Inflammatory macrophage treated with lipopolysaccharide for 1 hour (primary cell): ENCODE measurements at regions not wholly inside any gene's neighbourhood (a gene's known extent, or its start where the extent isn't known, plus 50 kb on each side); places are given as distances from the start of the nearest gene placed in this dataset.

Source experiments
- DNase-seq, 2 donors: peaks; one replicate each; pipeline ENCODE4 v3.0.0-alpha.2; 2020 to 2022

DNA sequence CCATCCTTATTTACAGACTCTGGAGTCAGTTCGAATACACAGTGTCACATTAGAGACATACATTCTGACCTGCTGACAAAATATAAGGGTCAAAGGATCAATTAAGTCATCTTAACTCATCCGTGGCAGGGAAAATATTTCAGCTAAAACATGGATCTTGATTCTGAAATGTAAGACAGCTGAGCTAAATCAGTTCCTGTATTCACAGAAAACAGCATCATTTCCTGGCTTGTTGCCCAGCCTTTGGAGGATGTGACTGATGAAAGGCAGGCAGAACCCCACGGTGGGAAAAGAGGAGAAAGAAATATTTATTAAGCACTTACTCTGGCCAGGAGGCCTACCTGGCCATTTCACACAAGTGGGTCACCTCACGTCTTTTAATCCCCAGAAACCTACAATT lies 101.9 kb downstream of the GAS2L3 start:
- peak in 1 of 2 donors; percentile 7 for DNase-seq

DNA sequence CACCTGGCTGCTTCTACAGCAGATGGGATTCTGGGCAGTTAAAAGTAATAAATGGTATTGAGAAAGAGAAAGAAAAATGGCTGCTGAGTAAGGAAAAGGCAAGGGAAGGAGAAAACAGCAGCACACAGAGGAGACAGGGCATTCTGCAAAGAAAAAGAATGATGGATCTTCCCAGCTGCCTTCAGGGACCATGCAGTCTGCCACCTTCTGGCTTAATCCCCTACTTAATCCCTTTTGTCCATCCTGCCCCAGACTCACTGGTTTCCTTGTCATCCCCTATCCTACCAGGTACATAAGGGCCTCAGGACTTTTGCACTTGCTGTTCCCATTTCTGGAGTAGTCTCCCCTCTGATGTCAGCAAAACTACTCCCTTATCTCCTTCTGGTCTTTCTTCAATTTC lies 107.6 kb downstream of the GAS2L3 start:
- no peak for DNase-seq

DNA sequence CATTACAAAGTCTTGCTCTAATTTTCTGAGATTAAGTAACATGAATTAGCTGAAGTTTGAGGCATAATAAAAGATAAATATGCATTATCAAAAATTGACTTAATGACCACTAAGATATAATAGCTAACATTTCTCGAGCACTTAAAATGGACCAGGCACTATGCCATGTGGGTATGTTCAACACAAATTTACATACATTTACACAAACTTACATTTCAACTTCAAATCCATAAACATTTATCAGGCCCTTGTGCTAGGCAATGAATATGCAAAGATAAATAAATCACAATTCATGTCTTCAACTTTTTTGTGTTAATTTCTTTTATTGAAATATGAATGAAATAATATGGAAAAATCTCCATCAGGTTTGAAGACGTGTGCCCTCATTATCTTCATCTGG lies 108.7 kb downstream of the GAS2L3 start:
- DNase-seq = no peak

DNA sequence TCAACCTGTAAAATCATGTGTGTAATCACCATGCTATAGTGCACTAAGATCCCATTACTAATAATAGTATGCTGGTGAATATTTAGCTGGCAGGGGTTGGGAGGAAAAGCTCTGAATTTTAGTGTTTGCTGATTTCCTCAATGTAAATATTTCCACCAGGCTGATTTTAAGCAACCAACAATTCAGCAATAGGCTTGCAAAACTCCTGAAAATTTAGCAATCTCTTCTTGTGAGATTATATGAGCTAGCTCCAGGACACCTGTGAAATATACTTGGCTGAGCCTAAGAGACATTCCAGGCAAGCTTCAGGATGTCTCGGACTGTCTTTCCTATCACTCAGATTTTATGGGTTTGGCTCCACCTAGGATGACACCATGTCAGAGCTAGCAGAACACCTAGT lies 106.9 kb upstream of the ANO4 start:
- DNase-seq = no peak

DNA sequence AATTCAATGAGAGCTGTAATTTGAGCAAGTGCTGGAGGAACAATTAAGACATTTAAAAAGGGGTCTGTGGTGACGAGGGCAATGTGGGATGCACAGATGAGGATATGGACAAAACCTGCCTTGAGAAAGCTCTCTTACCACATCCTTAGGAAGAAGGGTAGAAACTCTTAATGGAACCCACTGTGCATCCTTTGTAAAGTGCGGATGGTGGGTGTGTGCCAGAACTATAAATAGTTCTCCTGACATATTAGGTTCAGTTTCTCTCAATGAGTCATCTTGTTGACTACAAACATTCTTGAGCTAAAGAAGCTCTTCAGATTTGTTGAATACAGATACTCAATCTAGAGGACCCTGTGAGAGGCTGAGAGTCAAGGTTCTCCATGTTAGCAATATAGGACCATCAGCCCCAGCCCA lies 106.1 kb upstream of the ANO4 start:
- DNase-seq = no peak

DNA sequence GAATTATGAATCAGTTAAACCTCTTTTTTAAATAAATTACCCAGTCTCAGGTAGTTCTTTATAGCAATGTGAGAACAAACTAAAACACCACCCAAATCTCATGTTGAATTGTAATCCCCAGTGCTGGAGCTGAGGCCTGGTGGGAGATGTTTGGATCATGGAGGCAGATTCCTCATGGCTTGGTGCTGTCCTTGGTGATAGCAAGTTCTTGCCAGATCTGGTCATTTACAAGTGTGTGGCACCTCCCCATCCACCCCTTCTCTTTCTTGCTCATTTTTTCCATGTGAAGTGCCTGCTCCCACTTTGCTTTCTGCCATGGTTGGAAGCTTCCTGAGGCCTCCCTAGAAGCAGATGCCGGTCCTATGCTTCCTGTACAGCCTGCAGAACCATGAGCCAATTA lies 102.1 kb upstream of the ANO4 start:
- no peak for DNase-seq

DNA sequence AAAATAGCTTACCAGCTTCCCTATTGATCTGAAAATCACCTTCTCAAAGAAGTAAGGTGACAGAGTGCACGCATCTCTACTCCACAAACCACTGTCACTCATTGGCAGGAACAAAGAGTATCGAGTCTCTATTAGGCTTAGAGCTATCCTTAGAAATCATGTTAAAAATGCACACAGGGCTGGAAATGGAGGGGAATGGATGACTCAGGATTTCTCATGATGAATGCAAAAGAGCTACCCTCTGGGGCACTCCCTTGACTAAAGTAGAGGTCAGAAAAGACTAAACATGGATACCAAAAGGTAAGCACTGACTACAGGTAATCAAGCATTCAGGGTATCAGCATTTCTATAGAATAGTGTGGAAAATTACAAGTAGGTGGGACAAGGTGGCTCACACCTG lies 96.1 kb upstream of the ANO4 start:
- DNase-seq = no peak

DNA sequence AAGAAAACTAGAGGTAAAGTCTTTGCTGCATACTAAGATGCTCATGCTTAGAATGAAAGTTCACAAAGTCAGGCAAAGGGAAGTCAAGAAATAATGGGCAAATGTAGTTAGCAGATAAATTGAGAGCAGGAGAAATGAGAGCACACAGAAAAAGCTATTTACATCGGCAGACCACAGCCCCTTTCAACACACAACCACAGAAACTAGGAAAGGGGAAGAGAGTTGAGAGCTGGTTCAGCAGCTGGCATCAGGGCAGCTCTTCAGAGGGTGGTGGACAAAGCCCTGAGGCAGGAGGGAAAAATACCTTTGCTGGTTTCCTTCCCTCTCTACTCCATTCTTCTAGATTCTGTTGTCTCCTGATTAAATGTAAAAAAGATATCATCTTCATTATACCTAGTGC lies 95.4 kb upstream of the ANO4 start:
- DNase-seq = peak in 1 of 2 donors; percentile 25

DNA sequence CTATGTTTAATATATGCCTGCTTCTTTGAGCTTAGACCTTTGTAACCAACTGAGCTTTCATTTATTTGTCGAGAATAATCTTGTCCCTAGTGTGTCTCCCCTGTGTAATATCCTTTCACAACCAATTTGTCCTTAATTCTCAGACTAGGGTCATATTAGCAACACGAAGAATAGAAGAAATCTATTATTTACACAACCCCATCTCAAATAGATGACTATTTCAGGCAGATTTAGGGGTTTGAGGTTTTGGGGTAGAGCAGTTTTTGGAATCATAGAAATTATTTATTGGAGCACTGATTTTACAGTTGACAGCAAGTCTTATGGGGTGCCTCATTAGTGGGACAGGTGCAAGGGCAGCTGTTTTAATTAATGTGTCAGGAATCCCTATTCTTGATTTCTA lies 91.2 kb upstream of the ANO4 start:
- DNase-seq = no peak

DNA sequence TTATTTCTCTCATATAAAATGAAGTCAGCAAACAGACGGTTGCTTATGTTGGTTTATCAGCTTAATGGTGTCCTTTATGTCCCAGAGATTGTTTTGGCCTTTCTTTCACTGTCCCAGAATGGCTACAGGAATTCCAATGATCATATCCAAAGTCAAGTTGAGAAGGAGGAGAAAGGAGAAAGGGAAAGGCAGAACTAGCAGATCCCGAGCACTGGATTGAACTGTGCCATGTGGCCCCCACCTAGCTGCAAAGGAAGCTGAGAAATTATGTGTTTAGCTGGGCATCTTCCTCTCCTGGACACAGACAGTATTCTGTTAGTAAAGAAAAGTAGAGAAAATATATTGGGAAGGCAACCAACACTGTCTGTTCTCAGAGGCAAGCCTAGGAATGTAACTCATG lies 90.7 kb upstream of the ANO4 start:
- no peak for DNase-seq

DNA sequence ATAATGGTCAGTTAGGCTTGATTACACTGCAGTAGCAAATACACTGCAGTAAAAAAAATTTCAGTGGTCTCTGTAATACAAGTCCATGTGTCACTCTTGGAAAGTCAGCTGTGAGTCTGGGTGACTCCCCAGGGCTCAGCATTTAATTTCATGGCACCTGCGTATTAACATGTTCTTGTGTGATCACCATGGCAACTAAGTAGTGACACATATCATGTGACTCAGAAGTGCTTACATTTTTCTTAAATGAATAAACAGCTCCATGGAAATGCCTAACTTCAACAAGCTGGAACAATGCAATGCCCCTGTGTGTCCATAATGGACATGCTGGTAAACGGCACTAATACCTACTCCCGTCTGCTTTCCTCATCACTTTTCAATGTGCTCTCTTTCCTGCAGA lies 88.5 kb upstream of the ANO4 start:
- DNase-seq = no peak

DNA sequence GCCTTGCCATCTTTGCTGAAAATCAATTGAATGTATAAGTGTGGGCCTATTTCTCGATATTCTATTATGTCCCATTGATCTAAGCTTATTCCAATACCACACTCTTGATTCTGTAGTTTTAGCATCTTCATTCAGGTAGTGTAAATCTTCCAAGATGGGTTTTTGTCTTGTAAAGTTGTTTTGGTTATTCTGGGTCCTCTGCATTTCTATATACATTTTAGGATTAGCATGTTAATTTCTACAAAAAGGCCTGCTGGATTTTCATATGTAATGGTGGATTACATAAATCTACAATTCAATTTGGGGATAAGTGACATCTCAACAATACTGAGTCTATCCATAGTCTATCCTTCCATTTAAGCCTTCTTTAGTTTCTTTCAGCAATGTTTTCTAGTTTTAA lies 86.0 kb upstream of the ANO4 start:
- DNase-seq = no peak

DNA sequence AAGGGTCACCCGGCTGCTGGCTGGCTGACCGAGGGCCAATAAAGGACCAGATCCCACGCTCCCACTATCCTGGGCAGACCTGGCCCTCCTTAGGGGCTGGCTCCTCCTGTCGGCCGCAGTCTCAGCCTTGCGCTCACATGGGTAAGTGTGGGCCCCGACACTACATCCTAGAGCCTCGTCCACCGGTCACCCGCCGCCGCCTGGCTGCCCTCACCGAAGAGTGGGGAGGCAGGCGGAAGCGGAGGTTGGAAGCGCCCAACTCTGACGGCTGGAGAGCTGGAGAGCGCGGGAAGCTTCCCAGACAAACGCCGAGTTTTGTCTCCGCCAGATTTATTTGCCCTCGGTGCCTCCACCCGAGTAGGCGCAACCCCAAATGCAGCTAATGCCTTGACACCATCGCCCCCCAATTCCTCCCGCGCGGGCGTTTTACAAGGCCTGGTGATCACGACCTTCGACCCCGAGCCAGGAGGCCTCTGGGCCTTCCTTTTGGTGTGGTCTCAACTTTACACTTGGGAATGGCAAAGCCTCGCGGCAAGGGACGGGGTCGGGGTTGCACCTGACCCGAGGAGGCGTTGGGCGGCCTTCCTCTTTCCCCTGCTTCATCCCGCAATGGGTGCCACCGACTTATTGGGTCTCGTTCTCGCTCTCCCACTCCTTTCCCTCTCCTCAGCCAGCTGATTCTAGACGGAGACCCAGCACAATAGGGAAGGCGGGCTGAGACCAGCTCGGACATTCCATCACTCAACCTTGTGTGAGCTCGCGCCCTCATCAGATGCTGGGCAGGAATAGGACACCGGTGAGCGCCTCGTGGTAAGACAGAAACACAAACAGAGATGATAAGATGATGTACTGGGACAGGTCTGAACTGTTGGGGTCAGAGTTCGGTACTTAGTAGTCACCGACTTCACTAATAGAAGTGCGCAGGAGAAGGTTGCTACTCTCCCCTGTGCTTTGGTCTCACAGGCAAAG lies 78.3 kb upstream of the ANO4 start:
- DNase-seq = no peak

DNA sequence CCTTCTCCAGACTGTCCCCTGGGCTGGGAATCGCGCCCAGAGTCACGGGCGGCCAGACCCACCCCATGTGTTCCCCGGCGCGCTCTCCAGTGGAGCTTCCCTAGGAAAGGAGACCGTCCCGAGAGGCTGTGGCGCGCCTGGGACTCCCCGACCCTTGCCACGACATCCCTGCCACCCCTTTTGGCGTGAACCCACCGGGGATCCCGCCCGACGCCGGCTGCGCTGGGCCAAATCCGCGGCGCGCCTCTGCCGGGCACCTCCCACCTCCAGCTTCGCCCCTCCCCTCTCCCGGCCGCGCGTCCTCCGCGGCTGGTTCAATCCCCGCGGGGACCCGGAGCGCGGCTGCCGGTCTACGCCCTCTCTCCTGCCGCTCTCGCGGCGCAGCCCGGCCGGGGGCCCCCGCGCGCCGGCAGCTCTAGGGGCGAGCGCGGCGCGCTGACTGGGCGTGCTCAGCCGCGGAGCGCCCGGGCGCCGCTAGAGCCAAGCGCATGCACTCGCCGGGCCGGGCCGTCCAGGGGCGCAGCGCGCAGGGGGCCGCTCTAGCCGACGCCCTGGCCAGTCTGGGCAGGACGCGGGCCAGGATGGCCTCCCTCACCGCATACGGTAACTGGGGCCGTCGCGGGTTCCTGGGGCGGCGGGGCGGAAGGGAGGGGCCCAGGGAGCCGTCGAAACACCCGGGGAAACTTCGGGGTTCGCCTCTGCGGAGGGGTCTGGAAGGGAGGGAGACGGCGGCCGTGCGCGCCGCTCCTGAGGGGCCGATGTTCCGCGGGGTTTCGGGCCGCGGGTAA lies 77.4 kb upstream of the ANO4 start:
- no peak for DNase-seq

DNA sequence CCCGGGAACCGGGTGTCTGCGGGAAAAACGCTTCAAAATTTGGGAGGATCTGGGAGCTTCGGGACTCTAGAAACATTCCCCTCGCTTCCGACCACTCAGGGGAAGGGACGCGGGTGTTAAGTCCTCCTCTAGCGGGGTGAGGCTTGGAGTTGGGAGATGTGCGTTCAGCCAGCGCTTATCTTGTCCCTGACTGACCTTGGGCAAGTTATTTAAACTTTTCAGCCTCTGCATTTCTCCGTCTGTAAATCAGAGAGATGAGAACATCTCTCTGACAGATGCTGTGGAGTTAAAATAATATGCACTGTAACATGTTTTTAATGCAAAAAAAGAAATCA lies 76.9 kb upstream of the ANO4 start:
- DNase-seq = no peak

DNA sequence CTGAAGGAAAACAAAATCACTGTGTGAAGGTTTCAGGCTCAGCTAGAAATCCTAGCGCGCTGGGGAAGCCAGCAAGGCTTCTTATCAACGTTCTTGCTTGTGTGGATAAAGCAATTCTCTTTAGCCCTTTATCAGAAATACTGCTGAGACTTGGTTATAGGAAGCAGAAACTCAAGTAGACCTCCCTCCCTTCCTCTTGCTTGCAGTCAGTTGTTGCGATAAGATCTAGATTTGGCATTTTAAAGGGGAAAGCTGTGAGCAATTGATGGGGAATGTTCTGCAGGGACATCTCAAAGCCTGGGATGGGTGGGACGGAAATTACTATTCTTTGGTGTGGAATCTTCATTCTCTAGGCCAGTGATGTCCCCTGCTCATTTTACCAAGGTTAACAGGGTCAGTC lies 76.4 kb upstream of the ANO4 start:
- no peak for DNase-seq

DNA sequence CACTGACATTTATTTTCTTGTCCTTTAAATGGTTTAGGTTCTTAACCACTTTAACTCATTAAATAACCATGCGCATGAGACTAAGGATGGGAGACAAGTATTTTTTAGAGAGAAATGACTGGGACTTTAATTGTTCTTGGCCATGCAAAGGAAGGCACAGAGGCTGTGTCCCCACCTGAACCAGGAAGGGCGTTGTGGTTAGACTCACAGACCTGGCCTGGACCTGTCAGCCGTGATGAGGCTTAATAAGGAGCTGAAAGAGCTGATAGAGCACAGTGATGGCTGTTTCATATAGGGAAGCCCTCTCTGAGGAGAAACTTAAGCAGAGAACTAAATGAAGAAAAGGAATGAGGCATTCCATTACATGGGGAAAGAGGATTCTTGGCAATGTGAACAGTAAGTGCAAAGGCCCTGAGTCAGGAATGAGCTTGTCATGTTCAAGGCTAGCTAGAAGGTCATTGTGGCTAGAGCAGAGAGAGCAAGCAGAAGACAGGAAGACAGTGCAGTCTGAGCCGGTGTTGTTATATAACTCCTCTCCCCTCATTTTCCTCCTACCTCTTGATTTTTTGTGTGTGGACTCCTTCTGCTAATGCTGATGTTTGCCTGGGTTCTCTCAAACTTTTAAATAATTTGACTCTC lies 74.4 kb upstream of the ANO4 start:
- DNase-seq = no peak

DNA sequence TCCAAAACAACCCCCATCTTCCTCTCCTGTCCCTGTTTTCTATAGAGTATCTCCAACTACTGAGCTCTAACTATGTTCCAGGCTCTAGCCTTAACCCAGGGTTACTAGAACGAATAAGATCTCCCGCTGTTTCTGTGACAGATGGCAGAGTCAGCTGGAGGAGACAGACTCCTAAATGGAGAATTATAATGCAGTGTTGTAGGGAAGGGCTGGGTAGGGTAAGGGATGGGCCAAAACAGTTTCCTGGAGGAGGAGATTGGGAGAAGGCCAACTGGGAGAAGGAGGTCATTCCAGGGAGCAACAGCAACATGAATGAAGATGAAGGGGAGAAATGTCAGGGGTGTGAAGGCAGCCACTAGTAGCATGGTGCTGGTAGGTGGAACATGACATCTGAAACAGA lies 73.4 kb upstream of the ANO4 start:
- no peak for DNase-seq

DNA sequence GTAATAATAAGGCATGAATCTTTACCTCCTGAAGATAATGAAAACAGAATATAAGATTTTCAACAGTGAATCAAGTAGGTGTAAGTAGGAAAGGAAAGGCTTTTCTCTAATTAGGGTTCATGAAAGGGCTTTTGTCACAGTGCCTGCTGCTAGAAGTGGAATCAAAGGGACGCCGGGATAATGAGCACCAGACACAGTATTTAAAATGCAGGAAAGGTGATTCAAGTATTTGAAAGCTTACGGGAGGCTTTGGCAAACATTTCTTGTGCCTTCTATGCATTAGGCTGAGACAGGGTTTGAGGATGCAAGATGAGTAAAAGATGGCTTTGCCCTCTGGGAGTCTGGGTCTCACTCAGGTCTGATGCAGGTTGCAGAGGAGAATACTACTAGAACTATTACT lies 70.5 kb upstream of the ANO4 start:
- DNase-seq = no peak

DNA sequence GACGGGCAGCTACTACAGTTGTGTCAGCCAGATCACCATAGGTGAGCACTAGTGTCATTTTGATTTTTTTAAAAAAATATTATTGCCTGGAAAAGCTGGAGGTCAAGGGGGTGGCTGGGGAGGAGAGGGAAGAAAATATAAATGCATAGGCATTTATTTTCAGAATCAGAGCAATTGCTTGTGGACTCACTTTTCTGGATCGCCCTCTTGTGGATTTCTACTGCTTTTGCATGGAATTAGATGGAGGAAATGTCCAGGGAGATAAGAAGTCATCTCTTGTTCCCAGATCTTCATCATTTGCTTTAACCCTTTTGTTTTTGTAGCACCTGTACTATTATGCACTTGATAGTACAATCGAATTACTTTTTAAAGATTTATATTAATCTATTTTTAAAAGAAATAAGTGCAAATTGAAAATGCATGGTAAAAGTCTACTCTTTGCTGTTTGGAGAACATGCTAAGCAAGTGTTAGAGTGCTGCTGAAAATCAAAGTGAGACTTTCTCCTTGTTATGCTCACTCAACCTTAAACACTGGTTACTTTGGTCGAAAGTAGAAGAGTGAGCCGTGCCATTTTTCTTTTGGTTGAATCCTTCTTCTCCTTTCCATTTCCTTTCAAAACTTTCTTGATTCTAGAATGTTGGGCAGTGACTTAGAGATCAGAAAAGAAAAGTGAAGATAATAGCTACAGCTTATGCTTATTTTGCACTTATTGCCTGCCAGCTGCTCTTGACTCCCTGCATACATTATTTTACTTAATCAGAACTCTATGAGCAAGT lies 60.6 kb upstream of the ANO4 start:
- no peak for DNase-seq

DNA sequence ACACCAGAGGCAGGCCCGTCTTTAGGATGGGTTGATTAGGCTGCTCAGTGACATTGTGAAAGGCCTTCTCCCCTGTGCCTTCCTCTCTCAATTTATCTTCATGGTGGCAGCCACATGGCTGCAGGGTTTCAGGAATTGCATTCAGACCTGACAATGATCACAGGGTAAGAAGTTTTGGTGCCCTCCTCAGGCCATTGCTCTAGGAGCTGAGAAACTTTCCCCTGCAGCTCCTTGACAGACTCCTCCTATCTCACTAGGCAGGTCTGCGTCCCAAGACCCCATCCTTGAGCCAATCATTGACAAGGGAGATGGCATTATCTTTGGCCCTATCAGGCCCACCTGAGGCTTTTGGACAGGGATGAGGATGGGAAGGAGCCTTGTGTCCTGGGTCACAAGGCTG lies 57.4 kb upstream of the ANO4 start:
- no peak for DNase-seq

DNA sequence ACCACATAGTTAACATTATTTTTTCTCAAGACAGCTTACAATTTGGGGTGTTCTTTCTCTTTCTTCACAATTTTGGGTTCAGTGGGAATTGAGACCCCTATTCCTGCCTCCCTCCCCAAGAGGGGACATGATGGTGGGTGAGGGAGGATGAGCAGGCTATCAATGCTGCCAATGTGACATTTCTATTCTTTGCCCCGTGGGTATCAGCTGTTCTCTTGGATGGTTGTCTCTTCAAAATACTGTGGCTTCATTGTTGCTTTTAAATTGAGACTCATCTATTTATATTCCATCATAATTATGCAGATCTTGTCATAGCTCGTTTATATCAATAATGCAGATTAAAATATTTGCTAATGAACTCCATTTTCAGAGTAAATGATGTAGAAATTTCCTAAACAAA lies 56.5 kb upstream of the ANO4 start:
- DNase-seq = no peak

DNA sequence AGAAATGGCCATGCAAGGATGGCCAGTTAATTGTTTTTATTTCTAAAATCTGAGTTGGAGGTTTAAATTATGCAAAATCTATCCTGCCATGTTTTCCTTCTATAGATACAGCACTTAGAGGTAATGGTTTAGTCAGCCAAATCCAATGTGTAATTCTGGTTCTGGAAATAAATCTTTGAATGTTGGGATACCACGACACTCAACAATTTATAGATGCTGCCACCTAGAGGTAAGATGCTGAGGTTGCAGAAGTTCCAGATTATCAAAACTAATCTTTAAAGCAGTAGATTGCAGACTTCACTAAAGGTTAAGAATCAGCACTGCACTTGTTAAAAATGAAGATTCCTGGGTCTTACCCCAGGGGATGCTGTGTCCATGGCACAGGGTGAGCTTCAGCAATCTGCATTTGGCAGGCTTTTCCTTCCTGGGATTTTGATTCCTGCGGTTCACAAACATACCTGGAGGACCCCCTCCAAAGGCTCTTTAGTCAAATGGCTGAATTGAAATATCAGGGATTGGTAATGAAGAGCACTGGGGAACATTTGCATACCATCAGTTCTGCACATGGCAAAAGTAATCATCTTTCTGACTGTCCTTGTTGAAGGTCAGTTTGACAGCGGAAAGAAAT lies 53.4 kb upstream of the ANO4 start:
- peak; percentile 0 to 47 for DNase-seq
